ENCODE measurements at regions not wholly inside any gene's neighbourhood (a gene's known extent, or its start where the extent isn't known, plus 50 kb on each side); places are given as distances from the start of the nearest gene placed in this dataset.
A peak's percentile ranks its signal among the peaks of the same experiment; 100 is the strongest.

- TF ChIP-seq ZNF253 (CRISPR knock-in tag; IDR thresholded peaks at IDR 0.05; ENCODE audit: borderline replicate concordance) (no peak), GLI4 (CRISPR knock-in tag; IDR thresholded peaks at IDR 0.05; ENCODE audit: borderline replicate concordance) (no peak), DZIP1 (CRISPR knock-in tag; IDR thresholded peaks at IDR 0.05) (no peak), KLF11 (CRISPR knock-in tag; IDR thresholded peaks at IDR 0.05) (no peak), ZNF20 (CRISPR knock-in tag; IDR thresholded peaks at IDR 0.05) (no peak), THAP11 (CRISPR knock-in tag; IDR thresholded peaks at IDR 0.05) (no peak), ZNF704 (CRISPR knock-in tag; IDR thresholded peaks at IDR 0.05; ENCODE audit: borderline replicate concordance) (no peak), SP5 (CRISPR knock-in tag; IDR thresholded peaks at IDR 0.05; ENCODE audit: borderline replicate concordance, low read depth) (no peak), ZNF782 (CRISPR knock-in tag; IDR thresholded peaks at IDR 0.05; ENCODE audit: borderline replicate concordance) (no peak), EHMT2 (IDR thresholded peaks at IDR 0.05; ENCODE audit: borderline replicate concordance, low read depth, low read length) (no peak), KAT2B (IDR thresholded peaks at IDR 0.05; ENCODE audit: borderline replicate concordance, low read depth, low read length) (no peak), KDM6A (CRISPR knock-in tag; IDR thresholded peaks at IDR 0.05; ENCODE audit: low read depth) (no peak), PHF21A (CRISPR knock-in tag; IDR thresholded peaks at IDR 0.05) (no peak), AGO1 (IDR thresholded peaks at IDR 0.05; ENCODE audit: low read depth, low read length, poor library complexity, severe bottlenecking) (no peak), MYC (CRISPR knock-in tag; IDR thresholded peaks at IDR 0.05; ENCODE audit: borderline replicate concordance) (0 out of 2 replicates have a peak, but pooled peaks have one; percentile 29)
- TF ChIP-seq, protein P1, sequence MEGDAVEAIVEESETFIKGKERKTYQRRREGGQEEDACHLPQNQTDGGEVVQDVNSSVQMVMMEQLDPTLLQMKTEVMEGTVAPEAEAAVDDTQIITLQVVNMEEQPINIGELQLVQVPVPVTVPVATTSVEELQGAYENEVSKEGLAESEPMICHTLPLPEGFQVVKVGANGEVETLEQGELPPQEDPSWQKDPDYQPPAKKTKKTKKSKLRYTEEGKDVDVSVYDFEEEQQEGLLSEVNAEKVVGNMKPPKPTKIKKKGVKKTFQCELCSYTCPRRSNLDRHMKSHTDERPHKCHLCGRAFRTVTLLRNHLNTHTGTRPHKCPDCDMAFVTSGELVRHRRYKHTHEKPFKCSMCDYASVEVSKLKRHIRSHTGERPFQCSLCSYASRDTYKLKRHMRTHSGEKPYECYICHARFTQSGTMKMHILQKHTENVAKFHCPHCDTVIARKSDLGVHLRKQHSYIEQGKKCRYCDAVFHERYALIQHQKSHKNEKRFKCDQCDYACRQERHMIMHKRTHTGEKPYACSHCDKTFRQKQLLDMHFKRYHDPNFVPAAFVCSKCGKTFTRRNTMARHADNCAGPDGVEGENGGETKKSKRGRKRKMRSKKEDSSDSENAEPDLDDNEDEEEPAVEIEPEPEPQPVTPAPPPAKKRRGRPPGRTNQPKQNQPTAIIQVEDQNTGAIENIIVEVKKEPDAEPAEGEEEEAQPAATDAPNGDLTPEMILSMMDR (CRISPR knock-in tag; IDR thresholded peaks at IDR 0.05), result peak; percentile 55
Measured at GRCh38 chr20:48544402-48545339, 283.1 kb downstream of the PREX1 start (continued).
